ENCODE measurements at regions not wholly inside any gene's neighbourhood (a gene's known extent, or its start where the extent isn't known, plus 50 kb on each side); places are given as distances from the start of the nearest gene placed in this dataset.

DNA sequence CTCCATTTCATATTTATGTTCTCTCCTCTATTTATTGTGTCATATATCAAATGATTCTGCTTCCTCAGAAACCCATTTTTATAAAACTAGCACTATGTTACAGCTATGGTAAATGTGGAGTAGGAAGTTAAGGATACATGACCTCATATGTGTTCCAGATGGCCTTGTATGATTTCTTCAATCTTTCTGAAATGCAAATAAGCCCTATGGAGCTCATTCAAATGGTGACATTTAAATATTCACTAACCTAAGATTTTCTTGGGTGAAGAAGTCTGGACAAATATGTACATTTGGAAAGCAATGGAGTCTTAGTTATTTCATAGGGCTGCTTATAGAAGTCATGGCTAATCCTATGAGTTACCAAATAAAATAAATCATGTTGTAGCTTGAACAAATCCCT is 782.5 kb downstream of the STPG2 start:
- TF ChIP-seq EZH2 (IDR thresholded peaks at IDR 0.05; ENCODE audit: low read length) (no peak), CTCF (optimal IDR thresholded peaks at IDR 0.05 in 1 of 3, IDR thresholded peaks at IDR 0.05 in 1 of 3, conservative IDR thresholded peaks at IDR 0.05 in 1 of 3; ENCODE audit: extremely low read depth in 1 of 3, insufficient read depth in 2 of 3, low read length in 3 of 3) (no peak)

Data from keratinocyte (primary cell).